NCI-H128 (cell line): ENCODE measurements at regions not wholly inside any gene's neighbourhood (a gene's known extent, or its start where the extent isn't known, plus 50 kb on each side); places are given as distances from the start of the nearest gene placed in this dataset.
"Not testable (repeated sequence)": the region's sequence is repeated elsewhere in the genome, so short reads cannot be mapped to it uniquely, and the experiment has no call there.

Experiments
- DNase-seq: peaks from one replicate; lab custom pipeline; 2025; ENCODE audit not compliant: unreplicated experiment; lab: John Stamatoyannopoulos, UW

DNA sequence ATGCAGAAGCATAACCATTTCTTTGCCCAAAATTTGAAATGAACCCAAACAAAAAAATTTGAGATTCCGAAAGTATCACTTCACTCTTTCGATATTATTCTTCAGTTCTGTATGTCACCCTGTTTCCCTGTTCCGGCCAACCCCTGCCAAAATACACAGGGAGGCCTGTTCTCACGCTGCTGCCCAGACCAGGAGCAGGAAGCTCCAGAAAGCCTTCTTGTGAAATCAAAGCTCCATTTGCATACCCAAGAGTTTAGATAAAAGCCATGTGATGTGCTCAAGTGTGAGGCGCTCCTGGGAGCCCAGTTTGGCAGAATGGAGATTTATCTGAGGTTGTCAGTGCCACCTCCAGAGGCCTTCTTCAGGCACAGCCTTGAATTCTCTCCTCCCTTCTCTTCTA lies 236.2 kb downstream of the FGFR2 start:
- no peak for DNase-seq

DNA sequence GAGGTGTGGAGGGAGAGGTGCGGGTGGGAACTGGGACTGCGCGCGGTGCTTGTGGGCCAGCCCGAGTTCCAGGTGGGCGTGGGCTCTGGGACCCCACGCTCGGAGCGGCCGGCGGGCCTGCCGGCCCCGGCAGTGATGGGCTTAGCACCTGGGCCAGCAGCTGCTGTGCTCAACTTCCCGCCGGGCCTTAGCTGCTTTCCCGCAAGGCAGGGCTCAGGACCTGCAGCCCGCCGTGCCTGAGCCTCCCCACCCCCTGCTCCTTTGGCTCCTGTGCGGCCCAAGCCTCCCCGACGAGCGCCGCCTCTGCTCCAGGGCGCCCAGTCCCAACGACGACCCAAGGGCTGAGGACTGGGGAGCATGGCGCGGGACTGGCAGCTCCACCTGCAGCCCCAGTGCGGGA lies 232.7 kb downstream of the FGFR2 start:
- DNase-seq: no peak

DNA sequence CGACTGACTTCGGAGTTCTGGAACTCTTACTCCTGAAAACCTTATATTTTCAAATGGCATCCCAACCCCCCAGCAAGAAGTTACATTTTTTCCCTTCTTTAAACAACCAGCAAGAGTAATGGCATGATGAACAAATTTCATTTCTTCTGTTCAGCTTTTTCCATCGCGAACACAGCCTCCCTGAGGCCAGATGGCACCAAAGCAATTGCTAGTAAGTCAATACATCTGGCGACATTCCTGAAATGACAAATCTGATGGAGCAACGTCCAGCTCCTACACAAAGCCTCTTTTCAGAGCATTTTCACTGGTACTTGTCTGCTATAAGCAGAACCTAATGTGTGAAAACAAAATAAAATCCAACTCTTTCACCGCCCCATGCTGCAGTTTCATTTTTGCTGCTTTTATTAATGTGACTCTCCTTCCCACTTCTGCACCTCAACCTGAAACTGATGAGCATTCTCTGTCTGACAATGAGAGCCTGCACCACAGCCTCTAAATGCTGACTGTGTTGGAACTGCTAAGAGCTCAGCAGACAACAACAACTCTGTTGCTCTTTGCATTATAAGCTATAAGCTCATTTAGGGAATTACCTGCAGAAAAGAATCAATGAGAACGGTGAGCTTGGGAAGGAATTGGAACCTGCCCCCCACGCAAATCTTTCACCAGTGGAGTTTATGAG lies 229.8 kb downstream of the FGFR2 start:
- no peak for DNase-seq

DNA sequence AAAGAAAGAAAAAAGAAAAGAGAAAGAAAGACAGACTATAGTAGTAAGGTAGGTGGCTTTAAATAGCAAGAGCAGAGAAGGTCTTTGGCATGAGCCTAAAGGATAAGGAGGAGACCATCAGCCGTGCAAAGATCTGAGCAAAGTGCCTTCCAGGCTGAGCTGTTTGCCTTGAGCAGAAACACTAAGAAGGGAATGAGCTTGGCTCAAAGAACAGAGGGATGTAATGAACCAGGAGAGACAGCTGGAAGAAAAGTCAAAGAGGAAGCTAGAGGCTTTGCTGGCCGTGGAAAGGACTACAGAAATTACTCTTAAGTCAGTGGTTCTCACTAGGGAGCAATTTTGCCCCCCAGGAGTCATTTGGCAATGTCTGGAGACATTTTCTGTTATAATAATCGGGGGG lies 228.6 kb downstream of the FGFR2 start:
- DNase-seq: no peak

DNA sequence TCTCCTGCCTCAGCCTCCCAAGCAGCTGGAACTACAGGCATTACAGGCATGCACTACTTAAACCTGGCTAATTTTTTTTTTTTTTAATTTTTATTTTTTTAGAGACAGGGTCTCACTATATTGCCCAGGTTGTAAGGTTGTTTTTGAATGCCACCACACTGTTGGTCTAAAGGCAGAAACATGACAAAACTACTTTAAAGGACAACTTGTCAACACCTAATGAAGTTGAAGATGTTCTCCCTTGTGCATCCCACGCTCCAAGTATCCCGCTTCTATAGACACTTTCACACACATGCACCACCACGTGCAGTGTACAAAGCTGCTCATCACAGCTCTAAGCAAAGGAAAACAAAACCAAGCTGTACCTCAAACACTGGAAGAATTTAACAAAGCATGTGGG lies 226.4 kb downstream of the FGFR2 start:
- no peak for DNase-seq

DNA sequence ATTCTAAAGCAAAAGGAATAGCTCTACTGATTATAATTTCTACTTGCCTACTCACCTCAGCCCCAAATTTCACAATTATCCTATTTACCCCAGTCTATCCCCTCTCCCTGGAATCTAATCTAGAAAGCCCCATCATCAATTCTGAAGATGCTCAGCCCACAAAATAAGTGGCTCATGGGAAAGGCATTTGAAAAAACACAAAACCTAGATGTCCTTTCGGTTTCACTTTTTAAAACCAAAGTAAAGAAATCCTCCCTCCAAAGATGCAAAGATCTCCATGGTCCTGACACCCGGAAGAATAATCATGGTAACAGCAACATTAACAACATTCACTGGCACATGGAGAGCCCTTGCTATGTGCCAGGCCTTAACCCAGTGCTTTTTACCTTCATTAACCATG lies 224.8 kb downstream of the FGFR2 start:
- DNase-seq: no peak

DNA sequence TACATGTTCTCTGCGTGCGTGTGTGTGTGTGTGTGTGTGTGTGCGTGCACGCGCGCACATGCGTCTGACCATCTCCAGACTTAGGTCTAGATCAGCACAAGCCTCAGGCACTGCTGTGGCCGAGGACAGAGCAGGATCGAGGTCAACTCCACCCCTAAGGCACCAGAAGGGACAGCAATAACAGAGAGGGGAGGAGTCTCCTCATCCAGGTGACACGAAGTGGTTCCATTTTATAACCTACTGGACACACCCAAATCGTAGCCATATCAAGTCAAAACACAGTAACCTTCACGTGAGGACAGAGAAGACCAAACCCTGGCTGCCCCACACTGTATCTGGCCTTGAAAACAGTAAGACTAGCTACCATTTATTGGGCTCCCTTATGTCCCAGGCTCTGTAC lies 224.1 kb downstream of the FGFR2 start:
- DNase-seq: no peak

DNA sequence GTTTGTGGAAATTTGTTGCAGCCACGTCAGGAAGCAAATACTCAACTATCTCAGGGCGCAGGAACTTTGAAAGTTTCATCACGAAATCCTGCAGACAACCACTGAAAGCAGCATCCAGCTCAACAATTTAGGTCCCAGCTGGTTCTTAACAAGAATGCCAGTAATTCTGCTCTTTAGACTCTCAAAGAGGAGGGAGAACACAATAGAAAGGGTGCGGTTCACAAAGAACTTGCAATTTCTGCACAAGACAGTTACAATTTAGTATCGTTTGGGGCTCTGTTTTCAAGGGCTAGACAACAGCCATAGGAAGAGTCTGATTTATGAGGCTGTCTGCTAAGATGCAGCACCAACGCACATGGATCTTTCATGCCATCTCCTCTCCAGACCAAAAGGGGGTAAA lies 223.1 kb downstream of the FGFR2 start:
- DNase-seq: no peak

DNA sequence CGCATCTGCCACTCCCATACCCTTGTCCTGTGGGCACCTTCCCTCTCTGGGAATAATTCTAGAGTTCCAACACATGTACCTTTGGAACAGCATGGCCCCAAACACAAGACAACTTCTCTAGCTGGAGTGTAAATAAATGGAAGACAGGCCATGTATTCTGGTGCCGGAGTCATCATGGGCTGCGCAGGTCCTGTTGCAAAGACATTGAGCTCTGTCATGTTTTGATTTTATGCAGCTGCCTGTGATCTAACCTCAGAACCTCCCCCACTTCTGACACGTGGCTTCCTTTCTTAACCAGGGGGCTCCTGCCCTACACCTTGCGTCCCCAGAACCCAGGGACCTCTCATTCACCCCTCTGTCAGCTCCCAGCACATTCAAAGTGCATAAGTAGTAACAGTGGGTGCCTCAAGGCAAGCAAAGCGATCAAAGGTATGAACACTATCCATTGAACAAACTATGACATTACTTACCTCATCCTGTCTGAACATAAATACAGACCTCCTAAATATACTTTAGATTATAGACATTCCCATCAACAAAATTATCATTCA lies 219.9 kb downstream of the FGFR2 start:
- no peak for DNase-seq

DNA sequence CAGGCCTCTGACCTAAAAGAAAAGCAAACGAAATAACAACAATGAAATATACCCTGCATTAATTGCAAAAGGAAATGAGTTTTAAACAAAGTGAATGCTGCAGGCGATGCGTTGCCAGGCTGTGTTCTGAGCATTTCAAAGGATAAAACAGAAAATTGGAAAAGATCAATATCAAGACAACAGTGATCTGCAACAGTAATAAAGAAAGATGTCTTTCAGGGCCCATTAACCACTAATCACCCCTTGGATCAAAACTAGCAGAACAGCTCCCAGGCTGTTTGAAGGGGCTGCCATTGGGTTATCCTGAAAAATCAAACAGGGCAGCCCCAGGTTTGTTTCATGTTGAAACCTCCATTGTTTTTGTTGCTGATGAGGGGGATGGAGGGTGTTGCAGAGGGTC lies 219.2 kb downstream of the FGFR2 start:
- no peak for DNase-seq

DNA sequence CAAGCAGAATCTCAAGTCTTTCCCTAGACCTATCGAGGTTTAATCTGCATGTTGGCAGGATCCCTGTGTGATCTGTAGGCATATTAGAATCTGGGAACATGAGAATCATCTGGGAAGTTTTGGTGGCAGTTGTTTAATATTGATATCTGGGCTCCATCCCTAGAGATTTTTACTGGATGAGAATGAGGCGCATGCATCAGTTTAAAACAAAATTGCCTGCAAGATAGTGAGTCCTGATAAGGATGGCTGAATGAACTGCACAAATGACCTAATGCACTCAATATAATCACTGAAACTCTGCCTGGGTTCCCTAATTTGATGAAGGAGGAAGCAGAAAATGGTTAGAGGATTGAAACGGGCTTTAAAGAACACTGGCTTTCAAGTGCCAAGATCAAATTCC lies 218.0 kb downstream of the FGFR2 start:
- DNase-seq: no peak

DNA sequence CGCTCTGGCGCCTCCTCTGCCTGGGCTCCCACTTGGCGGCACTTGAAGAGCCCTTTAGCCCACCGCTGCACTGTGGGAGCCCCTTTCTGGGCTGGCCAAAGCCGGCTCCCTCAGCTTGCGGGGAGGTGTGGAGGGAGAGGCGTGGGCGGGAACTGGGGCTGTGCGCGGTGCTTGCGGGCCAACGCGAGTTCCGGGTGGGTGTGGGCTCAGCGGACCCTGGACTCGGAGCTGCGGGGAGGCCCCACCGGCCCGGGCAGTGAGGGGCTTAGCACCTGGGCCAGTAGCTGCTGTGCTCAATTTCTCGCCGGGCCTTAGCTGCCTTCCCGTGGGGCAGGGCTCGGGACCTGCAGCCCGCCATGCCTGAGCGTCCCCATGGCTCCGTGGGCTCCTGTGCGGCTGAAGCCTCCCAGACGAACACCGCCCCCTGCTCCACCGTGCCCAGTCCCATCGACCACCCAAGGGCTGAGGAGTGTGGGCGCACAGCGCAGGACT lies 216.2 kb downstream of the FGFR2 start:
- DNase-seq: not testable (repeated sequence)

DNA sequence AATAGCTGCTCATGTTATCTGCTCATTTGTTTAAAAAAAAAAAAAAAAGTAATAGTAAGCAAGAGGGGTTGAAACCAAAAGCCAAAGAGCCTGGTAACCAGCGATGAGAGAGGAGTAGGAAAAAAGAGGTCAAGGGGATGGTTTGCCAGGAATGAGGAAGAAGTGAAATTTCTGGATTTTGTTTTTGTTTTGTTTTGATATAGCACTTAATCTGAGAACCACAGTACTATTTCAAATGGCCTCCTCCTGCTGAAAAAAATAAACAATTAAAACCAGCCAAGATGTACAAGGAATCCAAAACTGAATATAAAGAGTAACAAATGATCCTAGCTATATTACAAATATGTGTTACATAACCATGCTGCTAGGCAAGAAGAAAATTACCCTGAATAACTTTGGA lies 213.1 kb downstream of the FGFR2 start:
- no peak for DNase-seq

DNA sequence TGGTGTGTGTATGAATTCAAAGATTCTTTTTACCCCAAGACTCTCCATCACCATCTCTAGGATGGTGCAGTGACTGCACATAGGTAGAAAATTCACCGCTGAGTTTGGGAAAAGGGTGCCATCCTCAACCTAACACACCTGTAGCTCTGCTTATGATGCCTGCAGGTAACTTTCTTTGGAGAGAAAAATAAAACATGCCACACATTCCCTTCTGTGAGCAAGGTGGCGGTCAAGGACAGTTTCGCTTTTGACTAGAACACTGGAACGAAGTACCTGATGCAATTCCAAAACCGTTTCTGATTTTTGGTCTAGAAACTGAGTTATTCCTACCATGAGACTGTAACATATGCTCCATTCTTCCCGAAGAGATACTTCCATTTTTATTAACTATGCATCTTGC lies 205.6 kb downstream of the FGFR2 start:
- no peak for DNase-seq

DNA sequence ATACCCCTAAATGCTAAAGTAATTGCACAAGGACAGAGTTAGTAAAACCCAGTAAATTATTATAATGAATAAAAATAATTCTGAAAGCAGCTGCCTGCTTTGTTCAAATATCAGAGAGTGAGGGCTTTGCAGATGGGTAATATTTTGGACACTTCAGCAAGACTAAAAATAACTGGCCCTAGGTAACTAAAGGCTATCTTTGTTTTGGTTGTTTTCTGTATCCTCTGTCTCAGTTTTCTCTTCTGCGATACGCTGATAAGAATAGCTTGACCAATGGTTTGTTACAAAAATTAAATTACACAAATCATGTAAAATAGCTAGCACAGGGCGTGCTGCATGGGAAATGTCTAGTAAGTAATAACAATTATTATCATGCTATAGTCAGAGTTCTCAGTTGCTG lies 204.7 kb downstream of the FGFR2 start:
- no peak for DNase-seq

DNA sequence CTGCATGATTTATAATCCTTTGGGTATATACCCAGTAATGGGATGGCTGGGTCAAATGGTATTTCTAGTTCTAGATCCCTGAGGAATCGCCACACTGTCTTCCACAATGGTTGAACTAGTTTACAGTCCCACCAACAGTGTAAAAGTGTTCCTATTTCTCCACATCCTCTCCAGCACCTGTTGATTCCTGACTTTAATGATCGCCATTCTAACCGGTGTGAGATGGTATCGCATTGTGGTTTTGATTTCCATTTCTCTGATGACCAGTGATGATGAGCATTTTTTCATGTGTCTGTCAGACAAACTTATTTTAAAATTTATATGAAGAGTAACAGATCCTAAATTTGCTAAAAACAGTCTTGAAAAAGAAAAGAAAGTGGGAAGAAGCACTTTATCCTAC lies 197.7 kb downstream of the FGFR2 start:
- DNase-seq: not testable (repeated sequence)

DNA sequence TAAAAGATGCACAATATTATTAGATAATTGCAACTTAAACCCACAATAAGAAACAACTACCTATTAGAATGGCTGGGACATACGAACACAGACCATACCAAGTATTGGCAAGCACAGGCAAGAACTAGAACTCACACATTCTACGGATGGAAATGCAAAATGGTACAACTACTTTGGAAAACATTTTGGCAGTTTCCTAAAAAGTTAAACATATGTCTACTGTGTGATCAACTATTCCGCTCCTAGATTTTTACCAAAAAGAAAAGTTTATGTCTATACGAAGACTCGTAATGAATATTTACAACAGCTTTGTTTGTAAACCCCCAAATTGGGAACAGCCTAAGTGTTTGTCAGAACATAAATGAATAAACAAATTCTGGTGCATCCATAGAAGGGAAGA lies 194.7 kb downstream of the FGFR2 start:
- no peak for DNase-seq

DNA sequence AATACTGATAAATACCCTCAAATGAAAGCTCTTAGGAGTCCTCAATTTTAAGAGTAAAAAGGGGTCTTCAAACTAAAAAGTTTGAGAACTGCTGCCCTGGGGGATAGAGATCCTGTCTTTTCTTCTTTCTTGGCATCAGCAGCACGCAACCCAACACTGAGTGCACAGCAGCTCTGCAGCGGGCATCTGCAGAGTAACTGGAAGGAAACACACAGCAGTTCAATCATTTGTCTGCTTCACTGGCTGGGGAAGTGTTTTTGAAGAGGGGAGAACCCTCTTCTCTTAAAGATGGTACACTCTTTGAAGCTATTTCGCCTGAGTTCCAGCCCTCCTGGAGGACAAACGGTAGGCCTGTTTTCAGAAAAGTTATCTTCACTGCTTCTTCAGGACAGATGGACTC lies 193.6 kb downstream of the FGFR2 start:
- DNase-seq: no peak

DNA sequence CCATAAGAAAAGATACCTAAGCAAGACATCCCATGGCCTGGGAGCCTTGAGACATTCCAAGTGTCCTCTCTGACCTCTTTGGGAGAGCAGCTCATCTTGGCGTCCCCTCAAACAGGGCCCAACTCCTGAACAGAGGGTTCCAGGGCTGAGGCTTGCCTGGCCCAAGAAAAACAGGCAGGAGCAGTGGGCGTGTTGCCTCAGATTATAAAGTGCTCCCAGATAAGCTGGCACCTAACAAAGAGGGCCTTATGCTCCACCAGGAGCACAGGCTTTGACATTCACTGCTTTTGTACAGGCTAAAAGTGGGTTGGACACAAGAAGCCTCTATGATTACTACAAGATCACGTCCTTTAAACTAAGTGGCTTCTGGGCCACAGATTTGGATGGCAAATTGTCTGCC lies 193.1 kb downstream of the FGFR2 start:
- no peak for DNase-seq

DNA sequence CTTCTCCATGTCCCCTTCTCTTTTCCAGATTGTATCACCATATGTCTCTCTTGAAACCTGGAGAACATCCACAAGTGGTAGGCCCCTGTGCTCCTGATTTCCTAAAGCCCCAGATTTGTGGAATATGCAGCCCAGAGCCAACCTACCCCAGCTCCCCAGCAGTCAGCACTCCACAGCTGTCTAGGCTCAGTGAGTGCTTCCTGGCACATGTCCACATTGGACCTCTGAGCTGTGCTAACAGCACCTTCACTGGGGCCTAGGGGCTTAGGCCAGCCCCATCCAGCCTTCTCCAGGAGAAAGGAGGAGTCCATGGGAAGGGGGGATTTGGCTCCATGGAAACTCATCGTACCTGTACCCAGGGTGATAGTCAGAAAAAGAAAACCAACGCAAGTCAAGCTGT lies 192.7 kb downstream of the FGFR2 start:
- DNase-seq: no peak

DNA sequence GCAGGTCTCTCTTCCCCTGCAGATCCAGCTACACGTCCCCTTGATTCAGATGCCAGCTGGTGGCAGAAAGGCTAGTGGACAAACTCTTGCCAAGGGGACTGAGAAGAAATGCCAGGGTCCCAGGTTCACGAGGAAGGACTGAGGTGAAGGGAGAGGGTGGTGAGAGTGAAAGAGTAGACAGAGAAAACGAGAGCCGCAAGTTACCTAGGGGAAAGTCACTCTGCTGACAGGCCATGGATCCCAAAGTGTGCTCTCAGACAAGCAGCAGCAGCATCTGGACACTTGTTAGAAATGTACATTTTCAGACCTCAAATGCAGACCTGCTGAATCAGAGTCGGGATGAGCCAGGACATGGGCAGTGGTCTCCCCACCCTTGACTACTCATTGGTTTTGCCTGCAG lies 192.3 kb downstream of the FGFR2 start:
- no peak for DNase-seq

DNA sequence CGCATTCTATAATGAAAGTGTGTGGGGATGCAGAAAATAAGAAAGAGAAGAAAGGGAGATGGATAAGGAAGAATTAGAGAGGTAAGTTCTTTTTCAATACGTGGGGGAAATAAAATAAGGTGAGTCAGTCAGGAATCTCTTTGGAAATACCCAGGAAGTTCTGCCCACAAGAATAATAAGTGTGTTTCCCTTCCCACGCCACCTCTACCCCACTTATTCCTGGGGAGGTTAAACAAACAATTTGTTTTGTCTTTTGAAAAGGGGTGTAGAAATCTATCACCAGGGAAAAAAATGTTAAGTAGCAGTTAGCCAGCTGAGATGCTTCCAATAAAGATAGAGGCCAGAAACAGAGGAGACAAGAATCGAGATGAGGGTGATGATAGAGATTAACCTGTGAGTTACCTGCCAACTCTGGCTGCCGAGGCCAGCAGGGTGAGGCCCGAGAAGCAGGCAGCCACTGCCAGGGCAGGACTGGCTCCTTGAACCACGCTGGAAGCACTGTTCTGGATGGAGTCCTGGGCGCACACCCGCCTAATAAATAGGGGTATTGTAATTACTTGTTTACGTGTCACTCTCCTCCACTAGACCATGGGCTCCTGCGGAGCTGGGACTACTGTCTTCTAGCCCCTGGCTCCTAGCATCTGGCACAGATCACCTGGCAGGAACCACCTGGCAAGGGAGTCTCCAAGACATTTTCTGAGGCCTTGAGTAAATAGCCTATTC lies 191.3 kb downstream of the FGFR2 start:
- DNase-seq: no peak
